ENCODE measurements at regions not wholly inside any gene's neighbourhood (a gene's known extent, or its start where the extent isn't known, plus 50 kb on each side); places are given as distances from the start of the nearest gene placed in this dataset.

- TF ChIP-seq EP300 (IDR thresholded peaks at IDR 0.05), result no peak
- TF ChIP-seq POLR2A (IDR thresholded peaks at IDR 0.05), result no peak
- TF ChIP-seq, protein P1, sequence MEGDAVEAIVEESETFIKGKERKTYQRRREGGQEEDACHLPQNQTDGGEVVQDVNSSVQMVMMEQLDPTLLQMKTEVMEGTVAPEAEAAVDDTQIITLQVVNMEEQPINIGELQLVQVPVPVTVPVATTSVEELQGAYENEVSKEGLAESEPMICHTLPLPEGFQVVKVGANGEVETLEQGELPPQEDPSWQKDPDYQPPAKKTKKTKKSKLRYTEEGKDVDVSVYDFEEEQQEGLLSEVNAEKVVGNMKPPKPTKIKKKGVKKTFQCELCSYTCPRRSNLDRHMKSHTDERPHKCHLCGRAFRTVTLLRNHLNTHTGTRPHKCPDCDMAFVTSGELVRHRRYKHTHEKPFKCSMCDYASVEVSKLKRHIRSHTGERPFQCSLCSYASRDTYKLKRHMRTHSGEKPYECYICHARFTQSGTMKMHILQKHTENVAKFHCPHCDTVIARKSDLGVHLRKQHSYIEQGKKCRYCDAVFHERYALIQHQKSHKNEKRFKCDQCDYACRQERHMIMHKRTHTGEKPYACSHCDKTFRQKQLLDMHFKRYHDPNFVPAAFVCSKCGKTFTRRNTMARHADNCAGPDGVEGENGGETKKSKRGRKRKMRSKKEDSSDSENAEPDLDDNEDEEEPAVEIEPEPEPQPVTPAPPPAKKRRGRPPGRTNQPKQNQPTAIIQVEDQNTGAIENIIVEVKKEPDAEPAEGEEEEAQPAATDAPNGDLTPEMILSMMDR (IDR thresholded peaks at IDR 0.05), result no peak
- Histone ChIP-seq H3K9me3 (no peaks in the 10 kb centered on the region), H3K4me1 (ENCODE audit: insufficient read depth) (peaks cover 2% of the 10 kb centered on the region), H3K4me3 (no peak overlapping the region), H3K27me3 (no peaks in the 10 kb centered on the region), H3K36me3 (no peaks in the 10 kb centered on the region), H3K27ac (no peak overlapping the region)
- no peak for DNase-seq
- 88 to 94% (median 90%) methylated on average over 5 of the region's 5 CpGs for WGBS, 3 donors
- intact Hi-C loops (cut with DNase I), result no loop called here
Observed at GRCh38 chr9:16243798-16244197, 626.7 kb downstream of the BNC2 start.

DNA sequence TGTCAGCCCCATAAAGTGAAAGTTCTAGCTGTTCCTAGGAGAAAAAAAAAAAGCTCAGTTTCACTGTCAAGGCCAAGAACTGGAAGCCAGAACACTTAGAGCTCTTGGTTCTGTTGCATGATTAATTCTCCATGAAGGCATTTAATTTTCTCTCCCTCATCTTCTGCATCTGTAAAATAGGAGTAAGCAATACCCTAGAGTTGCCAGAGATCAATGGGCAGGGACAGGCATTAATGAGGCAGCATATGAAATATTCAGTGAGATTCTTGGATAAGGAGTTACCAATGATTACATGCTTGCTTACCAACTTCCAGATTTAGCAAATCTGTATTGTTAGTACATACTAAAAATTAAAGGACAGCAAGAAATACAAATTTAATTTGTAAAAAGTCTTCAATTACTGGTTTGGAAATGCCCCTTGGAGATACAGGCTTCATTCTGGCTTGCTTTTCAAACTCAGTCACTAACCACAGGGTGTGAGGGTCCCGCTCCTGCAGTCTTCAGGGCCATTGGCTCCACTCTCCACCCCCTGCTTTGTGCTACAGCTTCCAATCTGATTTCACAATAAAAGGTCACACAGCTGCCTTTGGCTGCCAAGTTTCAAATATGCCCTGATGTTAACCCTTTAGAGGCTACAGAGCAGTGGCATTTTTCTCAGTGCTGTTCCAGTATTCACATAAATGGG lies 624.6 kb downstream of the BNC2 start:
- DNase-seq, result no peak
- intact Hi-C loops (cut with DNase I), result no loop called here
- H3K9me3 ChIP-seq, result no peaks in the 10 kb centered on the region
- 62 to 85% (median 77%) methylated on average over 1 of the region's 1 CpG for WGBS, 3 donors
- no peak overlapping the region for H3K4me3 ChIP-seq
- H3K4me1 ChIP-seq (ENCODE audit: insufficient read depth), result peaks cover 5% of the 10 kb centered on the region
- no peaks in the 10 kb centered on the region for H3K36me3 ChIP-seq
- peak overlapping the region; percentile 28 to 61 for H3K27ac ChIP-seq
- H3K27me3 ChIP-seq, result no peaks in the 10 kb centered on the region
- TF ChIP-seq, protein P1 (IDR thresholded peaks at IDR 0.05), result no peak
- TF ChIP-seq POLR2A (IDR thresholded peaks at IDR 0.05), result no peak
- TF ChIP-seq EP300 (IDR thresholded peaks at IDR 0.05), result no peak

- H3K4me3 ChIP-seq, result no peak overlapping the region
- H3K4me1 ChIP-seq (ENCODE audit: insufficient read depth), result peaks cover 5% of the 10 kb centered on the region
- no peaks in the 10 kb centered on the region for H3K36me3 ChIP-seq
- DNase-seq, result no peak
- no peak overlapping the region for H3K27ac ChIP-seq
- no peaks in the 10 kb centered on the region for H3K9me3 ChIP-seq
- H3K27me3 ChIP-seq, result no peaks in the 10 kb centered on the region
- TF ChIP-seq, protein P1 (IDR thresholded peaks at IDR 0.05), result no peak
- no peak for TF ChIP-seq EP300 (IDR thresholded peaks at IDR 0.05)
- no peak for TF ChIP-seq POLR2A (IDR thresholded peaks at IDR 0.05)
- WGBS, 3 donors, result 80 to 83% (median 80%) methylated on average over 6 of the region's 6 CpGs
- intact Hi-C loops (cut with DNase I), result no loop called here
Observed at GRCh38 chr9:16246785-16247184, 623.7 kb downstream of the BNC2 start.

DNA sequence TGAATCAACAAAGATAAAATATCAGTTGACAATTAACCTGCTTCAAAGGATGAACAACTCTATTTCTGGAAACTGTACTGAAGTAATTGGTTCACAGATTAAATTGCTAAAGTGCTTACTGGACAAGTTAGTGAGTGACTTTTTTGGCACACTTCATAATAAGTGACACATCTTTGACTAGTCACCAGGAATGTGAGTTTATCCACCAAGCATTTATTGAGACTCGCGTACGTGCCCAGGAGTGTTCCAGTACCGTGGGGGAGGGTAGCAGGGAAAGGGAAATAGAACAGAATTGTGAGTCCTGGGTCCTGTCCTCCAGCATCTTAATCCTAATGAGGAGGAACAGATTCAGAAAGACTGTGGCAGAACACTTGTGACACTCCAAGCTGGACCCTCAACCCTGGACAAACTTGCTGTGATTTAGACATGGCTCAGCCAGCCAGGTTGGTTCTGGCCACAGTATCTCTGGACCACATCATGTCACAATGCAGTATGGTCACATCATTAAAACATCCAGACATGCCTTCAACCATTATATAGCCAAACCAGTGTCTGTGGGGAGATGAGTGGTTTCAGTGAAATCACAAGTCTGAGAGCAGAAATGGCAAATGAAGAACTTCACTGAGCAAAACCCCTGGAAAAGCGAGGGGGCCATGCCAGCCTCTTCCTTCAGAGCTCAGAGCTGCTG lies 623.1 kb downstream of the BNC2 start:
- 84 to 94% (median 90%) methylated on average over 5 of the region's 5 CpGs for WGBS, 3 donors
- Histone ChIP-seq H3K4me3 (no peak overlapping the region), H3K4me1 (ENCODE audit: insufficient read depth) (peaks cover 6% of the 10 kb centered on the region), H3K27ac (no peak overlapping the region), H3K36me3 (no peaks in the 10 kb centered on the region), H3K9me3 (no peaks in the 10 kb centered on the region), H3K27me3 (no peaks in the 10 kb centered on the region)
- no peak for DNase-seq
- intact Hi-C loops (cut with DNase I), result no loop called here
- TF ChIP-seq EP300 (IDR thresholded peaks at IDR 0.05) (no peak), POLR2A (IDR thresholded peaks at IDR 0.05) (no peak)
- TF ChIP-seq, protein P1 (IDR thresholded peaks at IDR 0.05), result no peak

Measured in ovary (tissue), 7 donors.